Spleen (tissue), 11 donors: ENCODE measurements at regions not wholly inside any gene's neighbourhood (a gene's known extent, or its start where the extent isn't known, plus 50 kb on each side); places are given as distances from the start of the nearest gene placed in this dataset.
A peak's percentile ranks its signal among the peaks of the same experiment; 100 is the strongest.
"Not testable (repeated sequence)": the region's sequence is repeated elsewhere in the genome, so short reads cannot be mapped to it uniquely, and the experiment has no call there.

Source experiments
- DNase-seq: peaks from one replicate; pipeline ENCODE4 v3.0.0-alpha.2; 2020
- H3K27ac ChIP-seq, 8 donors: fragments of 200-600 bp; sonication (generic) in 7 of 8; 1 replicate in 4 of 8; 2 replicates in 4 of 8; pipeline versions ENCODE4 v1.5.0 to v1.8.0; 2016 to 2021; ENCODE audit warnings: inconsistent platforms in 4 of 8, mild to moderate bottlenecking in 4 of 8, moderate library complexity in 1 of 8
- H3K27me3 ChIP-seq, 7 donors: fragments of 200-600 bp; sonication (generic) in 6 of 7; replicated peaks in 1 of 7; 1 replicate in 4 of 7; 2 replicates in 3 of 7; pipeline versions ENCODE4 v1.5.0 to v1.8.0; 2016 to 2021; ENCODE audit warnings: inconsistent platforms in 3 of 7, mild to moderate bottlenecking in 1 of 7
- H3K36me3 ChIP-seq, 6 donors: fragments of 200-600 bp; sonication (generic) in 5 of 6; 1 replicate in 4 of 6; 2 replicates in 2 of 6; pipeline versions ENCODE4 v1.5.0 to v1.8.0; 2016 to 2021; ENCODE audit warnings: inconsistent platforms in 2 of 6
- H3K4me1 ChIP-seq, 6 donors: fragments of 200-600 bp; sonication (generic) in 5 of 6; 1 replicate in 3 of 6; 2 replicates in 3 of 6; pipeline versions ENCODE4 v1.5.0 to v1.8.0; 2016 to 2021; ENCODE audit warnings: inconsistent platforms in 3 of 6
- H3K4me3 ChIP-seq, 8 donors: fragments of 200-600 bp; sonication (generic) in 7 of 8; 1 replicate in 4 of 8; 2 replicates in 4 of 8; pipeline versions ENCODE4 v1.5.0 to v1.8.0; 2016 to 2021; ENCODE audit warnings: inconsistent platforms in 4 of 8, mild to moderate bottlenecking in 4 of 8, moderate library complexity in 2 of 8
- H3K9me3 ChIP-seq, 8 donors: fragments of 200-600 bp; sonication (generic) in 7 of 8; 1 replicate in 4 of 8; 2 replicates in 4 of 8; pipeline versions ENCODE4 v1.5.0 to v1.8.0; 2016 to 2021; ENCODE audit warnings: inconsistent platforms in 4 of 8
- POLR2A ChIP-seq, 3 donors: fragments of 450-650 bp; IDR thresholded peaks; one replicate each; pipeline ENCODE4 v1.5.1; 2017; ENCODE audit warnings: antibody characterized with exemption in 3 of 3, mild to moderate bottlenecking in 1 of 3
- POLR2AphosphoS5 ChIP-seq, 3 donors: sonication (generic); formaldehyde crosslinking; IDR thresholded peaks; one replicate each; pipeline ENCODE4 v1.5.1; 2017; ENCODE audit warnings: antibody characterized with exemption in 3 of 3
- WGBS, 5 donors: extraction: QIAGEN DNeasy Blood & Tissue Kit in 3 of 5; methylation state at CpG; one replicate each; pipeline versions ENCODE4 v1.1.5 to v1.1.7; 2013 to 2018; 5-methylcytosine and 5-hydroxymethylcytosine counted together
- intact Hi-C: fragments of 100-400 bp; cut with DNase I; formaldehyde crosslinking; loops from one replicate; pipeline ENCODE4 v1.15.0; 2023; ENCODE audit warnings: low total_unique reads
- TF ChIP-seq, protein P1 (sequence below), 11 experiments: fragments of 200-600 bp in 7 of 11; fragments of 450-650 bp in 4 of 11; sonication (generic) in 4 of 11; IDR thresholded peaks in 8 of 11; conservative IDR thresholded peaks in 3 of 11; 1 replicate in 7 of 11; 2 replicates in 4 of 11; pipeline versions ENCODE4 v1.4.0 to v1.8.0; 2016 to 2021; ENCODE audit warnings: antibody characterized with exemption in 11 of 11, inconsistent platforms in 4 of 11, mild to moderate bottlenecking in 1 of 11
- donor health status: healthy with polysubstance abuse.
- donor health status: DM: no; HTN: no; CAD: no; lungs with moderate emphysema.
- donor health status: DM: no; HTN: no; CAD: no.
- donor health status: Bipolar disorder and iron deficiency.
- donor health status: healthy.
- donor health status: DM: no; HTN: no; CAD: no.
- donor health status: DM: yes; HTN: yes; CAD: no.

DNA sequence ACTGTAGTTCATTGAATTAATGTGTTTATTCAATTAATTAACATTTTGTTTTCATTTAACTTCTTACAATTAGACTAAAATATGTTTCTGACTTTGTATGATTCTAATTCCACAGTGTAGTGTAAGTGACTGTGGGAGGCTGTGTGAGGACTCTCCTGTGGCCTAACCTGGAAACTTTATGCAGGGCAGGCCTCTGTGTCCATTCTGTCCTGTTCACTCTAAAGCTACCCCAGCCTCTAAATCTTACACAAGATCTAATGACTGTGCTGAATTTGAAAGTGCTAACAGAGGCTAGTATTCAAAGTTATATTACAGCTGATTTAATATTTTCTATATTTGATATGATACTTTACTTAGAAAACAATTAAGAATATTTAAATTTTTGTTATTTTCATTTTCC lies 270.5 kb upstream of the CDH19 start:
- Histone ChIP-seq H3K4me3 (no peak overlapping the region), H3K27ac (no peak overlapping the region), H3K36me3 (no peaks in the 10 kb centered on the region), H3K4me1 (no peaks in the 10 kb centered on the region), H3K27me3 (no peaks in the 10 kb centered on the region), H3K9me3 (no peaks in the 10 kb centered on the region)
- no peak for DNase-seq
- TF ChIP-seq POLR2AphosphoS5 (IDR thresholded peaks at IDR 0.05) (no peak), POLR2A (IDR thresholded peaks at IDR 0.05) (no peak)
- TF ChIP-seq, protein P1, sequence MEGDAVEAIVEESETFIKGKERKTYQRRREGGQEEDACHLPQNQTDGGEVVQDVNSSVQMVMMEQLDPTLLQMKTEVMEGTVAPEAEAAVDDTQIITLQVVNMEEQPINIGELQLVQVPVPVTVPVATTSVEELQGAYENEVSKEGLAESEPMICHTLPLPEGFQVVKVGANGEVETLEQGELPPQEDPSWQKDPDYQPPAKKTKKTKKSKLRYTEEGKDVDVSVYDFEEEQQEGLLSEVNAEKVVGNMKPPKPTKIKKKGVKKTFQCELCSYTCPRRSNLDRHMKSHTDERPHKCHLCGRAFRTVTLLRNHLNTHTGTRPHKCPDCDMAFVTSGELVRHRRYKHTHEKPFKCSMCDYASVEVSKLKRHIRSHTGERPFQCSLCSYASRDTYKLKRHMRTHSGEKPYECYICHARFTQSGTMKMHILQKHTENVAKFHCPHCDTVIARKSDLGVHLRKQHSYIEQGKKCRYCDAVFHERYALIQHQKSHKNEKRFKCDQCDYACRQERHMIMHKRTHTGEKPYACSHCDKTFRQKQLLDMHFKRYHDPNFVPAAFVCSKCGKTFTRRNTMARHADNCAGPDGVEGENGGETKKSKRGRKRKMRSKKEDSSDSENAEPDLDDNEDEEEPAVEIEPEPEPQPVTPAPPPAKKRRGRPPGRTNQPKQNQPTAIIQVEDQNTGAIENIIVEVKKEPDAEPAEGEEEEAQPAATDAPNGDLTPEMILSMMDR (IDR thresholded peaks at IDR 0.05 in 8 of 11, conservative IDR thresholded peaks at IDR 0.05 in 3 of 11): no peak
- intact Hi-C loops: no loop called here

DNA sequence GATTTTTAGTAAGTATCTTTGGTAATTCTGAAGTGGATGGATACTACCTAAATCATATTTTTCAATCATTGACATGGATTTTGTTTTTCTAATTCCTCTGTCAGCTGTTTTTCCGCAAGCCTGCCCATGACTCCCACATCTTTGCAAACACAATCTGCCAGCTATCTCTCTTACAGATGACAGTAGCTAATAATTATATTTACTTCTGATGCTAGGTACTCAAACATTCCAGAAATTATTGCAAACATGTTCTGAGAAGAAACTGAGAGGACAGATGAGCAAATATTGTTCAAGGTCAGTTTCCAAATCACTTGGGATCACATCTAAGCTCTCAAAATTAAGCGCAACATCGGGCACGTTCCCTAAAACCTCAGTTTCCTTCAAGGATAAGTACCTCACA lies 270.0 kb upstream of the CDH19 start:
- no peak for DNase-seq
- Histone ChIP-seq H3K4me3 (no peak overlapping the region), H3K27me3 (no peaks in the 10 kb centered on the region), H3K27ac (no peak overlapping the region), H3K9me3 (no peaks in the 10 kb centered on the region), H3K36me3 (no peaks in the 10 kb centered on the region), H3K4me1 (no peaks in the 10 kb centered on the region)
- TF ChIP-seq POLR2A (IDR thresholded peaks at IDR 0.05) (no peak), POLR2AphosphoS5 (IDR thresholded peaks at IDR 0.05) (no peak)
- TF ChIP-seq, protein P1 (IDR thresholded peaks at IDR 0.05 in 8 of 11, conservative IDR thresholded peaks at IDR 0.05 in 3 of 11): no peak
- intact Hi-C loops: no loop called here
- 62 to 92% (median 85%) methylated on average over 4 of the region's 4 CpGs for WGBS, 5 donors

DNA sequence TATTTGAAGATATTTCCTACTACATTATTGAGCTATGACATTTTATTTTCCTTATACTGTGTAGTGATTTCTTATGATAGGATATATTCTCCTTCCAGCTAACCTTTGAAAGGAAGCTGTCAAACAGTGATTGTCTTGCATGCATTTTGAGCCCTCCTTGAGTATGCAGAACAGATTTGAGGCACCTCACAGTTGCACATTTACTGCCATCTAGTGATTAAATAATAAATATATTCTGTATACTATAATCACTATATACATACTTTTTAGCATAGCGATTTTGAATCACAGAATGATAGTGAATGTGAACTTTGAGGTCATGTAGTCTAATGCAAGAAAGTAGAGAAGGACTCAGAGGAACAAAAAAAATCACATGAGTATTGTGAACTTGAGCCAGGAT lies 268.4 kb upstream of the CDH19 start:
- no peak overlapping the region for H3K4me3 ChIP-seq
- WGBS, 5 donors: 2 to 38% (median 26%) methylated on average over 1 of the region's 1 CpG
- H3K36me3 ChIP-seq: no peaks in the 10 kb centered on the region
- no peaks in the 10 kb centered on the region for H3K9me3 ChIP-seq
- no peak for DNase-seq
- no peaks in the 10 kb centered on the region for H3K4me1 ChIP-seq
- TF ChIP-seq POLR2A (IDR thresholded peaks at IDR 0.05): no peak
- TF ChIP-seq, protein P1 (IDR thresholded peaks at IDR 0.05 in 8 of 11, conservative IDR thresholded peaks at IDR 0.05 in 3 of 11): no peak
- TF ChIP-seq POLR2AphosphoS5 (IDR thresholded peaks at IDR 0.05): no peak
- intact Hi-C loops: no loop called here
- H3K27me3 ChIP-seq: no peaks in the 10 kb centered on the region
- no peak overlapping the region for H3K27ac ChIP-seq

DNA sequence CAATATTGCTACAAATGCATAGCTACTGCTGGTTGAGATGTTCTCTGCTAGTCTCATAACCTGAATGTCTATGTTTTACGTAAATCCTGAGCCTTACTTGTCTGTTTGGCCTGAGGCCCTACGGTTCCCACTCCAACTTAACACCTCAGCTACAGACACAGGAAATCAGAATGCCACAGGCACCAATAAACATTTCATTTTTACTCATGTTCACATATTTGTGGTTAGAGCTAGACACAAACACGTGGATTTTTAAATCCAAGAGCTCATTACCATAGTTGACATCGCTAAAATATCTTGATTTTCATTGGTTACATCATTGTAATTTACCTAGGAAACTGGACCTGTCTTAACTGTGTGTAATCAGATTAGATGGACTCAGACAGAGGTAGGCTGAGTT lies 263.8 kb upstream of the CDH19 start:
- Histone ChIP-seq H3K9me3 (no peaks in the 10 kb centered on the region), H3K4me3 (no peak overlapping the region), H3K27ac (no peak overlapping the region), H3K27me3 (no peaks in the 10 kb centered on the region), H3K4me1 (no peaks in the 10 kb centered on the region), H3K36me3 (no peaks in the 10 kb centered on the region)
- intact Hi-C loops: no loop called here
- TF ChIP-seq, protein P1 (IDR thresholded peaks at IDR 0.05 in 8 of 11, conservative IDR thresholded peaks at IDR 0.05 in 3 of 11): no peak
- TF ChIP-seq POLR2A (IDR thresholded peaks at IDR 0.05): no peak
- no peak for TF ChIP-seq POLR2AphosphoS5 (IDR thresholded peaks at IDR 0.05)
- WGBS, 5 donors: 50 to 60% (median 55%) methylated on average over 4 of the region's 4 CpGs
- DNase-seq: no peak

DNA sequence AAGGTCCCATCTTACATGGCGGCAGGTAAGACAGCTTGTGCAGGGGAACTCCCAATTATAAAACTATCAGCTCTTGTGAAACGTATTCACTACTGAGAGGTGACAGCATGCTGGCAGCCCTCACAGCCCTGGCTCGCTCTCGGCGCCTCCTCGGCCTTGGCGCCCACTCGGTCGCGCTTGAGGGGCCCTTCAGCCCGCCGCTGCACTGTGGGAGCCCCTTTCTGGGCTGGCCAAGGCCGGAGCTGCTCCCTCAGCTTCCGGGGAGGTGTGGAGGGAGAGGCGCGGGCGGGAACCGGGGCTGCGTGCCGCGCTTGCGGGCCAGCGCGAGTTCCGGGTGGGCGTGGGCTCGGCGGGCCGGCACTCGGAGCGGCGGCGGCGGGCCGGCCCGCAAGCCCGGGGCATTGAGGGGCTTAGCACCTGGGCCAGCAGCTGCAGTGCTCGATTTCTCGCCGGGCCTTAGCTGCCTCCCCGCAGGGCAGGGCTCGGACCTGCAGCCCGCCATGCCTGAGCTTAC lies 262.6 kb upstream of the CDH19 start:
- WGBS, 5 donors: 90 to 97% (median 95%) methylated on average over 32 to 43 of the region's 43 CpGs

More for the DNA sequence above, 262.6 kb upstream of the CDH19 start:
- H3K4me3 ChIP-seq, H3K4me1 ChIP-seq, H3K27me3 ChIP-seq, H3K36me3 ChIP-seq, H3K27ac ChIP-seq, H3K9me3 ChIP-seq, intact Hi-C loops: not testable (repeated sequence)
- peak; percentile 58 for DNase-seq
